H1 (cell line): ENCODE measurements at regions not wholly inside any gene's neighbourhood (a gene's known extent, or its start where the extent isn't known, plus 50 kb on each side); places are given as distances from the start of the nearest gene placed in this dataset.

ENCODE experiments used
- CTCF ChIA-PET: fragments of 300-600 bp; sonication (Branson Sonifier 250); formaldehyde crosslinking; loops from one replicate; lab custom pipeline; 2021; ENCODE audit not compliant: partially characterized antibody; lab: Charles Lee
- POLR2A ChIA-PET: fragments of 300-600 bp; sonication (Branson Sonifier 250); formaldehyde crosslinking; loops from one replicate; lab custom pipeline; 2021; ENCODE audit warnings: inconsistent platforms; ENCODE audit not compliant: partially characterized antibody; lab: Charles Lee
- DNase-seq, 2 experiments: peaks; one replicate each; pipeline versions ENCODE4 v3.0.0 to v3.0.0-alpha.2; 2010 to 2022; ENCODE audit warnings: low spot score in 2 of 2, low read depth in 1 of 2, mixed read lengths in 1 of 2
- FAIRE-seq: peaks from 2 replicates; lab custom pipeline; 2011; peaks lifted over from hg19 to GRCh38; lab: Jason Lieb, UNC
- H2AFZ ChIP-seq: 2 replicates; pipeline ENCODE4 v1.8.1; 2012; ENCODE audit warnings: low read length, inconsistent platforms
- H2AK5ac ChIP-seq: 2 replicates; pipeline ENCODE4 v1.6.1; 2013; ENCODE audit warnings: low read depth, low read length
- H2BK120ac ChIP-seq: replicated peaks from 2 replicates; pipeline ENCODE3; 2013; ENCODE audit warnings: low read depth, low read length, inconsistent platforms
- H2BK12ac ChIP-seq: 2 replicates; pipeline ENCODE4 v1.6.1; 2013; ENCODE audit warnings: low read depth, low read length
- H2BK15ac ChIP-seq: 2 replicates; pipeline ENCODE4 v1.6.1; 2013; ENCODE audit warnings: low read length
- H2BK20ac ChIP-seq: 2 replicates; pipeline ENCODE4 v1.6.1; 2013; ENCODE audit warnings: low read length
- H2BK5ac ChIP-seq: 2 replicates; pipeline ENCODE4 v1.6.1; 2013; ENCODE audit warnings: low read depth, low read length
- H3K14ac ChIP-seq: 2 replicates; pipeline ENCODE4 v1.6.1; 2013; ENCODE audit warnings: inconsistent platforms; ENCODE audit not compliant: insufficient read length
- H3K18ac ChIP-seq: 2 replicates; pipeline ENCODE4 v1.6.1; 2013; ENCODE audit warnings: low read length; ENCODE audit errors: extremely low read depth
- H3K23ac ChIP-seq: 2 replicates; pipeline ENCODE4 v1.6.1; 2013; ENCODE audit warnings: inconsistent platforms; ENCODE audit not compliant: insufficient read length
- H3K23me2 ChIP-seq: 2 replicates; pipeline ENCODE4 v1.6.1; 2013; ENCODE audit warnings: low read depth, low read length
- H3K27ac ChIP-seq: 2 replicates; pipeline ENCODE4 v1.6.1; 2011; ENCODE audit warnings: low read depth, low read length, inconsistent platforms
- H3K27me3 ChIP-seq, 4 experiments: replicated peaks in 1 of 4; 1 replicate in 1 of 4; 2 replicates in 3 of 4; pipeline versions ENCODE4 v1.6.1 to v1.8.1; 2011 to 2013; ENCODE audit warnings: low read length in 3 of 4, mild to moderate bottlenecking in 3 of 4, inconsistent platforms in 2 of 4, mixed read lengths in 2 of 4, moderate library complexity in 1 of 4; ENCODE audit not compliant: control insufficient read depth in 3 of 4, insufficient read depth in 3 of 4; ENCODE audit errors: extremely low read depth in 1 of 4
- H3K36me3 ChIP-seq, 4 experiments: 2 replicates each; pipeline versions ENCODE4 v1.6.1 to v1.8.1; 2011 to 2013; ENCODE audit warnings: mild to moderate bottlenecking in 4 of 4, low read length in 3 of 4, moderate library complexity in 2 of 4, control low read depth in 1 of 4, inconsistent platforms in 1 of 4; ENCODE audit not compliant: insufficient read depth in 4 of 4, control insufficient read depth in 2 of 4
- H3K4ac ChIP-seq: replicated peaks from 2 replicates; pipeline ENCODE3; 2013; ENCODE audit warnings: low read length, low read depth, mixed read lengths, inconsistent platforms; ENCODE audit not compliant: insufficient read length
- H3K4me1 ChIP-seq, 4 experiments: replicated peaks in 1 of 4; 1 replicate in 1 of 4; 2 replicates in 3 of 4; pipeline versions ENCODE4 v1.6.1 to v1.8.1; 2011 to 2013; ENCODE audit warnings: low read length in 3 of 4, inconsistent platforms in 2 of 4, mixed read lengths in 1 of 4; ENCODE audit not compliant: insufficient read depth in 4 of 4, control insufficient read depth in 3 of 4
- H3K4me2 ChIP-seq, 2 experiments: 2 replicates each; pipeline versions ENCODE4 v1.6.1 to v1.8.1; 2011 to 2013; ENCODE audit warnings: low read depth in 2 of 2, low read length in 2 of 2, control low read depth in 1 of 2, inconsistent platforms in 1 of 2, mild to moderate bottlenecking in 1 of 2; ENCODE audit not compliant: insufficient read depth in 1 of 2
- H3K4me3 ChIP-seq, 4 experiments: fragments of 200-600, 300-600 bp in 1 of 4; sonication (generic), shearing (Covaris generic), sonication (Bioruptor Twin) in 1 of 4; 2 replicates each; pipeline versions ENCODE4 v1.5.1 to v1.8.1; 2011 to 2016; ENCODE audit warnings: low read length in 4 of 4, low read depth in 3 of 4, control low read depth in 2 of 4, inconsistent platforms in 2 of 4, mild to moderate bottlenecking in 2 of 4, mixed read lengths in 1 of 4, moderate library complexity in 1 of 4; ENCODE audit not compliant: insufficient read depth in 2 of 4; ENCODE audit errors: extremely low read depth in 1 of 4
- H3K56ac ChIP-seq: replicated peaks from 2 replicates; pipeline ENCODE3; 2013; ENCODE audit warnings: low read depth, mild to moderate bottlenecking, mixed read lengths, low read length, inconsistent platforms; ENCODE audit not compliant: insufficient read length
- H3K79me1 ChIP-seq: 2 replicates; pipeline ENCODE4 v1.6.1; 2013; ENCODE audit warnings: low read depth, low read length, control low read depth
- H3K79me2 ChIP-seq, 2 experiments: 2 replicates each; pipeline versions ENCODE4 v1.6.1 to v1.8.1; 2012 to 2013; ENCODE audit warnings: low read length in 2 of 2, mild to moderate bottlenecking in 2 of 2, inconsistent platforms in 1 of 2; ENCODE audit not compliant: insufficient read depth in 2 of 2, control insufficient read depth in 1 of 2
- H3K9ac ChIP-seq, 4 experiments: replicated peaks in 1 of 4; 1 replicate in 1 of 4; 2 replicates in 3 of 4; pipeline versions ENCODE4 v1.6.1 to v1.8.1; 2011 to 2013; ENCODE audit warnings: low read depth in 3 of 4, low read length in 3 of 4, control low read depth in 2 of 4, mild to moderate bottlenecking in 2 of 4, moderate library complexity in 2 of 4, inconsistent platforms in 1 of 4; ENCODE audit errors: extremely low read depth in 1 of 4
- H3K9me3 ChIP-seq, 2 experiments: 2 replicates each; pipeline versions ENCODE4 v1.6.1 to v1.8.1; 2012 to 2013; ENCODE audit warnings: mild to moderate bottlenecking in 2 of 2, moderate library complexity in 2 of 2, control low read depth in 1 of 2, inconsistent platforms in 1 of 2, low read depth in 1 of 2, low read length in 1 of 2, mixed read lengths in 1 of 2; ENCODE audit not compliant: insufficient read depth in 2 of 2
- H4K20me1 ChIP-seq, 2 experiments: replicated peaks in 1 of 2; 2 replicates each; pipeline versions ENCODE3 to v1.8.1; 2011 to 2013; ENCODE audit warnings: inconsistent platforms in 2 of 2, low read length in 2 of 2, mild to moderate bottlenecking in 1 of 2; ENCODE audit not compliant: insufficient read depth in 2 of 2, control insufficient read depth in 1 of 2
- H4K5ac ChIP-seq: 2 replicates; pipeline ENCODE4 v1.6.1; 2013; ENCODE audit warnings: low read length, low read depth, mixed read lengths, inconsistent platforms; ENCODE audit not compliant: insufficient read length
- H4K8ac ChIP-seq: 2 replicates; pipeline ENCODE4 v1.8.0; 2013; ENCODE audit warnings: mild to moderate bottlenecking, moderate library complexity, low read length, inconsistent platforms; ENCODE audit not compliant: insufficient read depth; ENCODE audit errors: extremely low read depth
- H4K91ac ChIP-seq: replicated peaks from 2 replicates; pipeline ENCODE3; 2013; ENCODE audit warnings: low read length, mixed read lengths, inconsistent platforms; ENCODE audit not compliant: insufficient read length
- CBX5 ChIP-seq: fragments of 300-800, 300-1000 bp; sonication (generic); IDR thresholded peaks from 2 replicates; pipeline ENCODE4 v1.7.1; 2016; ENCODE audit warnings: antibody characterized with exemption, low read length, low read depth
- JUND ChIP-seq: IDR thresholded peaks from 2 replicates; pipeline ENCODE4 v1.6.1; 2011; ENCODE audit warnings: mild to moderate bottlenecking, improper control_type of control experiment, low read length
- POU5F1 ChIP-seq: IDR thresholded peaks from 2 replicates; pipeline ENCODE4 v1.6.1; 2011; ENCODE audit warnings: low read depth, mild to moderate bottlenecking, low read length, moderate library complexity
- RNF2 ChIP-seq: fragments of 200-900, 300-1000 bp; sonication (generic); IDR thresholded peaks from 2 replicates; pipeline ENCODE4 v1.7.1; 2016; ENCODE audit warnings: borderline replicate concordance, low read depth, mild to moderate bottlenecking, antibody characterized with exemption, low read length; ENCODE audit not compliant: poor library complexity, severe bottlenecking; ENCODE audit errors: missing control alignments
- SP1 ChIP-seq: IDR thresholded peaks from 2 replicates; pipeline ENCODE4 v1.6.1; 2011; ENCODE audit warnings: low read depth, low read length
- WGBS, 2 experiments: shearing (Covaris generic) in 1 of 2; methylation state at CpG; one replicate each; pipeline versions ENCODE4 v1.1.6 to v1.1.7; 2013 to 2015; ENCODE audit warnings: low lambda C conversion rate in 2 of 2, mixed read lengths in 2 of 2, inconsistent platforms in 1 of 2, low coverage in 1 of 2, missing lambda C conversion rate in 1 of 2; ENCODE audit not compliant: insufficient replicate concordance in 2 of 2, insufficient coverage in 1 of 2, insufficient read length in 1 of 2; ENCODE audit errors: extremely low coverage in 1 of 2, missing lambda C conversion rate in 1 of 2; 5-methylcytosine and 5-hydroxymethylcytosine counted together
- TF ChIP-seq, protein P1 (sequence below): IDR thresholded peaks from 2 replicates; pipeline ENCODE4 v1.6.1; 2012; ENCODE audit warnings: inconsistent platforms

DNA sequence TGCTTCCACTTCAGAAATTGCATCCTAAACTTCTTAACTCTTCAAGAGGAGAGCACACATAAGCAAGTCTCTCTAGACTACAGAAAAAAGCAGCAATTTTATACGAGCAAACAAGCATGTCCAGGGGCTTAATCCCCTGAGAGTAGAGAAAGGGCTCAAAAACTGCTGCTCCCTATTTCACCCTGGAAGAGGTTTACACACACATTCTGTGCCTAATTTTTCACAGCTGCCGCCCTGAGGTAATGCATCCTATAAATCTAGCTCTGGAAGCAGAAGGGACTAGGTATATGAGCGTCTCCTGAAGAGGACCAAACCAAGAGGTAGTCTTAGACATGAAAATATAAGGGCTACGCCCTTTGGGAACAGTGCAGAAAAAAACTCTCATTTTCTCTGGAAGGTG, 73.1 kb downstream of the CRPPA start:
- Histone ChIP-seq H3K79me1 (no peaks in the 10 kb centered on the region), H3K9ac (no peak overlapping the region)

More for the DNA sequence above, 73.1 kb downstream of the CRPPA start:
- Histone ChIP-seq H2BK20ac (no peak overlapping the region), H3K9me3 (peaks cover 0 to 2% of the 10 kb centered on the region in 2 experiments; a peak in 2 of 4 replicates), H3K4ac (no peak overlapping the region), H2AFZ (no peak overlapping the region), H4K8ac (no peak overlapping the region), H3K79me2 (no peaks in the 10 kb centered on the region), H3K27me3 (no peaks in the 10 kb centered on the region), H4K20me1 (no peaks in the 10 kb centered on the region), H3K4me2 (no peak overlapping the region), H2AK5ac (no peak overlapping the region), H3K4me3 (no peak overlapping the region), H3K14ac (no peak overlapping the region), H2BK5ac (no peak overlapping the region), H3K18ac (no peak overlapping the region), H3K56ac (no peak overlapping the region), H4K5ac (no peak overlapping the region), H2BK15ac (no peak overlapping the region), H3K4me1 (no peaks in the 10 kb centered on the region), H2BK12ac (no peak overlapping the region), H3K23me2 (no peaks in the 10 kb centered on the region), H4K91ac (no peak overlapping the region), H3K23ac (no peak overlapping the region), H2BK120ac (no peak overlapping the region), H3K27ac (no peak overlapping the region), H3K36me3 (no peaks in the 10 kb centered on the region)
- ChIA-PET CTCF (no interaction called here), POLR2A (no interaction called here)
- WGBS, 2 experiments = 88% methylated on average over 4 of the region's 4 CpGs; no CpG with 5 or more reads in 1 of the 2 experiments
- DNase-seq = no peak
- TF ChIP-seq CBX5 (no peak), SP1 (no peak), RNF2 (no peak), POU5F1 (no peak), JUND (no peak)
- TF ChIP-seq, protein P1, sequence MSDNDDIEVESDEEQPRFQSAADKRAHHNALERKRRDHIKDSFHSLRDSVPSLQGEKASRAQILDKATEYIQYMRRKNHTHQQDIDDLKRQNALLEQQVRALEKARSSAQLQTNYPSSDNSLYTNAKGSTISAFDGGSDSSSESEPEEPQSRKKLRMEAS = no peak
- FAIRE-seq = no peak
